SK-N-MC (cell line): ENCODE measurements at regions not wholly inside any gene's neighbourhood (a gene's known extent, or its start where the extent isn't known, plus 50 kb on each side); places are given as distances from the start of the nearest gene placed in this dataset.

Experiments used
- EZH2 ChIP-seq: fragments of 200-600 bp; sonication (generic); IDR thresholded peaks from one replicate; pipeline ENCODE4 v1.6.1; 2017; ENCODE audit warnings: antibody characterized with exemption
- FOXP2 ChIP-seq: optimal IDR thresholded peaks from 2 replicates; pipeline ENCODE3; 2011; ENCODE audit warnings: mild to moderate bottlenecking, moderate library complexity; ENCODE audit not compliant: insufficient read depth; ENCODE audit errors: extremely low read length, control extremely low read depth
- POLR2AphosphoS5 ChIP-seq: IDR thresholded peaks from 2 replicates; pipeline ENCODE4 v1.6.1; 2012; ENCODE audit warnings: mild to moderate bottlenecking, low read depth, low read length, borderline replicate concordance

DNA sequence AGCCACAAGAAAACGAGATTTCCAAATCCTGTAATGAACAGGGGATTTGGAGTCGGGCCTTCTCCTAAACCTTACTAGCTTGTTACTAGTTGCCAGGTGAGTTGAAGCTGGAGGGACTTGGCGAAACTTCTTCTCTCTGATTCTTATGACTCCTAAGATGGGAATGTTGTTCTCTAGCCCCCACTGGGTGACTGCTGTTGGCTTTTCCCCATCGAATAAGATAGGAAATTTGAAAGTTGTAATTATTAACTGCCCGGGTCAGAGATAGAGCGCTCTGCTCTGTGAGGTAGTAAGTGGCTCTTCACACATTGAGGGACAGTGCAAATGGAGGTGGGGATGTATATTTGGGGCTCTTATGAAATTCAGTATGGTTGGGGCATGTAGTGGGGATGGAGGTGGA, 111.2 kb upstream of the MBNL2 start:
- no peak for TF ChIP-seq POLR2AphosphoS5
- no peak for TF ChIP-seq EZH2
- no peak for TF ChIP-seq FOXP2
